H1 (cell line): ENCODE measurements at regions not wholly inside any gene's neighbourhood (a gene's known extent, or its start where the extent isn't known, plus 50 kb on each side); places are given as distances from the start of the nearest gene placed in this dataset.

Source experiments
- CTCF ChIA-PET: fragments of 300-600 bp; sonication (Branson Sonifier 250); formaldehyde crosslinking; loops from one replicate; lab custom pipeline; 2021; ENCODE audit not compliant: partially characterized antibody; lab: Charles Lee
- POLR2A ChIA-PET: fragments of 300-600 bp; sonication (Branson Sonifier 250); formaldehyde crosslinking; loops from one replicate; lab custom pipeline; 2021; ENCODE audit warnings: inconsistent platforms; ENCODE audit not compliant: partially characterized antibody; lab: Charles Lee
- DNase-seq, 2 experiments: peaks; one replicate each; pipeline versions ENCODE4 v3.0.0 to v3.0.0-alpha.2; 2010 to 2022; ENCODE audit warnings: low spot score in 2 of 2, low read depth in 1 of 2, mixed read lengths in 1 of 2
- FAIRE-seq: peaks from 2 replicates; lab custom pipeline; 2011; peaks lifted over from hg19 to GRCh38; lab: Jason Lieb, UNC
- H2AFZ ChIP-seq: 2 replicates; pipeline ENCODE4 v1.8.1; 2012; ENCODE audit warnings: low read length, inconsistent platforms
- H2AK5ac ChIP-seq: 2 replicates; pipeline ENCODE4 v1.6.1; 2013; ENCODE audit warnings: low read depth, low read length
- H2BK120ac ChIP-seq: replicated peaks from 2 replicates; pipeline ENCODE3; 2013; ENCODE audit warnings: low read depth, low read length, inconsistent platforms
- H2BK12ac ChIP-seq: 2 replicates; pipeline ENCODE4 v1.6.1; 2013; ENCODE audit warnings: low read depth, low read length
- H2BK15ac ChIP-seq: 2 replicates; pipeline ENCODE4 v1.6.1; 2013; ENCODE audit warnings: low read length
- H2BK20ac ChIP-seq: 2 replicates; pipeline ENCODE4 v1.6.1; 2013; ENCODE audit warnings: low read length
- H2BK5ac ChIP-seq: 2 replicates; pipeline ENCODE4 v1.6.1; 2013; ENCODE audit warnings: low read depth, low read length
- H3K14ac ChIP-seq: 2 replicates; pipeline ENCODE4 v1.6.1; 2013; ENCODE audit warnings: inconsistent platforms; ENCODE audit not compliant: insufficient read length
- H3K18ac ChIP-seq: 2 replicates; pipeline ENCODE4 v1.6.1; 2013; ENCODE audit warnings: low read length; ENCODE audit errors: extremely low read depth
- H3K23ac ChIP-seq: 2 replicates; pipeline ENCODE4 v1.6.1; 2013; ENCODE audit warnings: inconsistent platforms; ENCODE audit not compliant: insufficient read length
- H3K23me2 ChIP-seq: 2 replicates; pipeline ENCODE4 v1.6.1; 2013; ENCODE audit warnings: low read depth, low read length
- H3K27ac ChIP-seq: 2 replicates; pipeline ENCODE4 v1.6.1; 2011; ENCODE audit warnings: low read depth, low read length, inconsistent platforms
- H3K27me3 ChIP-seq, 4 experiments: replicated peaks in 1 of 4; 1 replicate in 1 of 4; 2 replicates in 3 of 4; pipeline versions ENCODE4 v1.6.1 to v1.8.1; 2011 to 2013; ENCODE audit warnings: low read length in 3 of 4, mild to moderate bottlenecking in 3 of 4, inconsistent platforms in 2 of 4, mixed read lengths in 2 of 4, moderate library complexity in 1 of 4; ENCODE audit not compliant: control insufficient read depth in 3 of 4, insufficient read depth in 3 of 4; ENCODE audit errors: extremely low read depth in 1 of 4
- H3K36me3 ChIP-seq, 4 experiments: 2 replicates each; pipeline versions ENCODE4 v1.6.1 to v1.8.1; 2011 to 2013; ENCODE audit warnings: mild to moderate bottlenecking in 4 of 4, low read length in 3 of 4, moderate library complexity in 2 of 4, control low read depth in 1 of 4, inconsistent platforms in 1 of 4; ENCODE audit not compliant: insufficient read depth in 4 of 4, control insufficient read depth in 2 of 4
- H3K4ac ChIP-seq: replicated peaks from 2 replicates; pipeline ENCODE3; 2013; ENCODE audit warnings: low read length, low read depth, mixed read lengths, inconsistent platforms; ENCODE audit not compliant: insufficient read length
- H3K4me1 ChIP-seq, 4 experiments: replicated peaks in 1 of 4; 1 replicate in 1 of 4; 2 replicates in 3 of 4; pipeline versions ENCODE4 v1.6.1 to v1.8.1; 2011 to 2013; ENCODE audit warnings: low read length in 3 of 4, inconsistent platforms in 2 of 4, mixed read lengths in 1 of 4; ENCODE audit not compliant: insufficient read depth in 4 of 4, control insufficient read depth in 3 of 4
- H3K4me2 ChIP-seq, 2 experiments: 2 replicates each; pipeline versions ENCODE4 v1.6.1 to v1.8.1; 2011 to 2013; ENCODE audit warnings: low read depth in 2 of 2, low read length in 2 of 2, control low read depth in 1 of 2, inconsistent platforms in 1 of 2, mild to moderate bottlenecking in 1 of 2; ENCODE audit not compliant: insufficient read depth in 1 of 2
- H3K4me3 ChIP-seq, 4 experiments: fragments of 200-600, 300-600 bp in 1 of 4; sonication (generic), shearing (Covaris generic), sonication (Bioruptor Twin) in 1 of 4; 2 replicates each; pipeline versions ENCODE4 v1.5.1 to v1.8.1; 2011 to 2016; ENCODE audit warnings: low read length in 4 of 4, low read depth in 3 of 4, control low read depth in 2 of 4, inconsistent platforms in 2 of 4, mild to moderate bottlenecking in 2 of 4, mixed read lengths in 1 of 4, moderate library complexity in 1 of 4; ENCODE audit not compliant: insufficient read depth in 2 of 4; ENCODE audit errors: extremely low read depth in 1 of 4
- H3K56ac ChIP-seq: replicated peaks from 2 replicates; pipeline ENCODE3; 2013; ENCODE audit warnings: low read depth, mild to moderate bottlenecking, mixed read lengths, low read length, inconsistent platforms; ENCODE audit not compliant: insufficient read length
- H3K79me1 ChIP-seq: 2 replicates; pipeline ENCODE4 v1.6.1; 2013; ENCODE audit warnings: low read depth, low read length, control low read depth
- H3K79me2 ChIP-seq, 2 experiments: 2 replicates each; pipeline versions ENCODE4 v1.6.1 to v1.8.1; 2012 to 2013; ENCODE audit warnings: low read length in 2 of 2, mild to moderate bottlenecking in 2 of 2, inconsistent platforms in 1 of 2; ENCODE audit not compliant: insufficient read depth in 2 of 2, control insufficient read depth in 1 of 2
- H3K9ac ChIP-seq, 4 experiments: replicated peaks in 1 of 4; 1 replicate in 1 of 4; 2 replicates in 3 of 4; pipeline versions ENCODE4 v1.6.1 to v1.8.1; 2011 to 2013; ENCODE audit warnings: low read depth in 3 of 4, low read length in 3 of 4, control low read depth in 2 of 4, mild to moderate bottlenecking in 2 of 4, moderate library complexity in 2 of 4, inconsistent platforms in 1 of 4; ENCODE audit errors: extremely low read depth in 1 of 4
- H3K9me3 ChIP-seq, 2 experiments: 2 replicates each; pipeline versions ENCODE4 v1.6.1 to v1.8.1; 2012 to 2013; ENCODE audit warnings: mild to moderate bottlenecking in 2 of 2, moderate library complexity in 2 of 2, control low read depth in 1 of 2, inconsistent platforms in 1 of 2, low read depth in 1 of 2, low read length in 1 of 2, mixed read lengths in 1 of 2; ENCODE audit not compliant: insufficient read depth in 2 of 2
- H4K20me1 ChIP-seq, 2 experiments: replicated peaks in 1 of 2; 2 replicates each; pipeline versions ENCODE3 to v1.8.1; 2011 to 2013; ENCODE audit warnings: inconsistent platforms in 2 of 2, low read length in 2 of 2, mild to moderate bottlenecking in 1 of 2; ENCODE audit not compliant: insufficient read depth in 2 of 2, control insufficient read depth in 1 of 2
- H4K5ac ChIP-seq: 2 replicates; pipeline ENCODE4 v1.6.1; 2013; ENCODE audit warnings: low read length, low read depth, mixed read lengths, inconsistent platforms; ENCODE audit not compliant: insufficient read length
- H4K8ac ChIP-seq: 2 replicates; pipeline ENCODE4 v1.8.0; 2013; ENCODE audit warnings: mild to moderate bottlenecking, moderate library complexity, low read length, inconsistent platforms; ENCODE audit not compliant: insufficient read depth; ENCODE audit errors: extremely low read depth
- H4K91ac ChIP-seq: replicated peaks from 2 replicates; pipeline ENCODE3; 2013; ENCODE audit warnings: low read length, mixed read lengths, inconsistent platforms; ENCODE audit not compliant: insufficient read length
- BACH1 ChIP-seq: IDR thresholded peaks from 2 replicates; pipeline ENCODE4 v1.6.1; 2012; ENCODE audit warnings: low read length, improper control_type of control experiment
- BRCA1 ChIP-seq: IDR thresholded peaks from 2 replicates; pipeline ENCODE4 v1.6.1; 2012; ENCODE audit warnings: low read depth, low read length, improper control_type of control experiment
- CREB1 ChIP-seq: IDR thresholded peaks from 2 replicates; pipeline ENCODE4 v1.6.1; 2012; ENCODE audit warnings: inconsistent platforms
- EZH2 ChIP-seq: fragments of 200-600 bp; sonication (generic); IDR thresholded peaks from 2 replicates; pipeline ENCODE4 v1.7.1; 2012; ENCODE audit warnings: low read depth, mild to moderate bottlenecking, moderate library complexity, low read length, inconsistent platforms; ENCODE audit not compliant: severe bottlenecking
- KDM5A ChIP-seq: fragments of 200-600 bp; IDR thresholded peaks from 2 replicates; pipeline ENCODE4 v1.7.1; 2012; ENCODE audit warnings: mild to moderate bottlenecking, low read length, inconsistent platforms, mixed read lengths
- MAX ChIP-seq: IDR thresholded peaks from 2 replicates; pipeline ENCODE4 v1.6.1; 2012; ENCODE audit warnings: inconsistent platforms
- PHF8 ChIP-seq: fragments of 200-600 bp; sonication (generic); conservative IDR thresholded peaks from 2 replicates; pipeline ENCODE4 v1.7.1; 2012; ENCODE audit warnings: low read depth, mild to moderate bottlenecking, inconsistent platforms, low read length, moderate library complexity
- POLR2A ChIP-seq, 2 experiments: IDR thresholded peaks; 1 replicate in 1 of 2; 2 replicates in 1 of 2; pipeline ENCODE4 v1.6.1; 2011; ENCODE audit warnings: low read depth in 2 of 2, low read length in 2 of 2, mild to moderate bottlenecking in 2 of 2; ENCODE audit errors: control extremely low read depth in 1 of 2
- POU5F1 ChIP-seq: IDR thresholded peaks from 2 replicates; pipeline ENCODE4 v1.6.1; 2011; ENCODE audit warnings: low read depth, mild to moderate bottlenecking, low read length, moderate library complexity
- RAD21 ChIP-seq, 2 experiments: IDR thresholded peaks in 1 of 2; conservative IDR thresholded peaks in 1 of 2; 2 replicates each; pipeline ENCODE4 v1.6.1; 2011; ENCODE audit warnings: low read depth in 2 of 2, low read length in 2 of 2, improper control_type of control experiment in 1 of 2, inconsistent platforms in 1 of 2, mild to moderate bottlenecking in 1 of 2, moderate library complexity in 1 of 2
- RNF2 ChIP-seq: fragments of 200-900, 300-1000 bp; sonication (generic); IDR thresholded peaks from 2 replicates; pipeline ENCODE4 v1.7.1; 2016; ENCODE audit warnings: borderline replicate concordance, low read depth, mild to moderate bottlenecking, antibody characterized with exemption, low read length; ENCODE audit not compliant: poor library complexity, severe bottlenecking; ENCODE audit errors: missing control alignments
- SIRT6 ChIP-seq: IDR thresholded peaks from one replicate; pipeline ENCODE4 v1.7.1; 2012; ENCODE audit warnings: low read length, inconsistent platforms
- SP2 ChIP-seq: IDR thresholded peaks from 2 replicates; pipeline ENCODE4 v1.6.1; 2012; ENCODE audit warnings: mild to moderate bottlenecking, low read length, inconsistent platforms
- whole genome bisulfite sequencing, 2 experiments: shearing (Covaris generic) in 1 of 2; methylation state at CpG; one replicate each; pipeline versions ENCODE4 v1.1.6 to v1.1.7; 2013 to 2015; ENCODE audit warnings: low lambda C conversion rate in 2 of 2, mixed read lengths in 2 of 2, inconsistent platforms in 1 of 2, low coverage in 1 of 2, missing lambda C conversion rate in 1 of 2; ENCODE audit not compliant: insufficient replicate concordance in 2 of 2, insufficient coverage in 1 of 2, insufficient read length in 1 of 2; ENCODE audit errors: extremely low coverage in 1 of 2, missing lambda C conversion rate in 1 of 2; 5-methylcytosine and 5-hydroxymethylcytosine counted together

- H4K91ac ChIP-seq: no peak overlapping the region
- no peak overlapping the region for H2BK20ac ChIP-seq
- no peak overlapping the region for H2BK12ac ChIP-seq
- H4K5ac ChIP-seq: no peak overlapping the region
- no peak overlapping the region for H2AFZ ChIP-seq
- H3K36me3 ChIP-seq: no peaks in the 10 kb centered on the region
- no peaks in the 10 kb centered on the region for H3K9me3 ChIP-seq
- H4K8ac ChIP-seq: no peak overlapping the region; the same call in 1 of the 2 replicates
- H3K56ac ChIP-seq: no peak overlapping the region
- no peaks in the 10 kb centered on the region for H3K23me2 ChIP-seq
- POLR2A ChIA-PET: no interaction called here
- H2BK5ac ChIP-seq: no peak overlapping the region
- H3K14ac ChIP-seq: no peak overlapping the region
- H3K79me2 ChIP-seq: no peaks in the 10 kb centered on the region
- H3K79me1 ChIP-seq: no peaks in the 10 kb centered on the region
- H3K18ac ChIP-seq: no peak overlapping the region
- DNase-seq (no peak), FAIRE-seq (no peak)
- H2AK5ac ChIP-seq: no peak overlapping the region
- no peak overlapping the region for H3K4me2 ChIP-seq
- H4K20me1 ChIP-seq: no peaks in the 10 kb centered on the region
- no peak overlapping the region for H3K4me3 ChIP-seq
- H3K9ac ChIP-seq: no peak overlapping the region
- no peaks in the 10 kb centered on the region for H3K4me1 ChIP-seq
- WGBS, 2 experiments: 86% methylated on average over 41 of the region's 42 CpGs; no CpG with 5 or more reads in 1 of the 2 experiments
- no peak overlapping the region for H3K23ac ChIP-seq
- no peak overlapping the region for H2BK120ac ChIP-seq
- no peak overlapping the region for H3K4ac ChIP-seq
- no peak overlapping the region for H2BK15ac ChIP-seq
- no peaks in the 10 kb centered on the region; a peak in 3 of 7 replicates for H3K27me3 ChIP-seq
- CTCF ChIA-PET: interaction anchor here (0.8 to 1.4 kb wide), 2 partner anchors 13 to 130 kb away, joined by 3 read pairs; no protein-coding TSS in a partner anchor
- H3K27ac ChIP-seq: no peak overlapping the region
- TF ChIP-seq BRCA1 (no peak), RAD21 (IDR thresholded peaks at IDR 0.05 in 1 of 2, conservative IDR thresholded peaks at IDR 0.05 in 1 of 2; ENCODE audit: low read depth in 2 of 2, low read length in 2 of 2) (no peak), POLR2A (IDR thresholded peaks at IDR 0.05; ENCODE audit: control extremely low read depth in 1 of 2, low read depth in 2 of 2, low read length in 2 of 2) (no peak), EZH2 (no peak), MAX (no peak), KDM5A (no peak), PHF8 (no peak), CREB1 (no peak), POU5F1 (no peak), BACH1 (no peak), SIRT6 (no peak), RNF2 (no peak), SP2 (no peak)
Measured at GRCh38 chr22:48899523-48900326, 927.9 kb downstream of the BRD1 start.
